AG08395 (cell line): ENCODE measurements at regions not wholly inside any gene's neighbourhood (a gene's known extent, or its start where the extent isn't known, plus 50 kb on each side); places are given as distances from the start of the nearest gene placed in this dataset.

Experiments
- DNase-seq: peaks from one replicate; pipeline ENCODE4 v3.0.0; 2012; ENCODE audit warnings: mixed read lengths, low spot score

DNA sequence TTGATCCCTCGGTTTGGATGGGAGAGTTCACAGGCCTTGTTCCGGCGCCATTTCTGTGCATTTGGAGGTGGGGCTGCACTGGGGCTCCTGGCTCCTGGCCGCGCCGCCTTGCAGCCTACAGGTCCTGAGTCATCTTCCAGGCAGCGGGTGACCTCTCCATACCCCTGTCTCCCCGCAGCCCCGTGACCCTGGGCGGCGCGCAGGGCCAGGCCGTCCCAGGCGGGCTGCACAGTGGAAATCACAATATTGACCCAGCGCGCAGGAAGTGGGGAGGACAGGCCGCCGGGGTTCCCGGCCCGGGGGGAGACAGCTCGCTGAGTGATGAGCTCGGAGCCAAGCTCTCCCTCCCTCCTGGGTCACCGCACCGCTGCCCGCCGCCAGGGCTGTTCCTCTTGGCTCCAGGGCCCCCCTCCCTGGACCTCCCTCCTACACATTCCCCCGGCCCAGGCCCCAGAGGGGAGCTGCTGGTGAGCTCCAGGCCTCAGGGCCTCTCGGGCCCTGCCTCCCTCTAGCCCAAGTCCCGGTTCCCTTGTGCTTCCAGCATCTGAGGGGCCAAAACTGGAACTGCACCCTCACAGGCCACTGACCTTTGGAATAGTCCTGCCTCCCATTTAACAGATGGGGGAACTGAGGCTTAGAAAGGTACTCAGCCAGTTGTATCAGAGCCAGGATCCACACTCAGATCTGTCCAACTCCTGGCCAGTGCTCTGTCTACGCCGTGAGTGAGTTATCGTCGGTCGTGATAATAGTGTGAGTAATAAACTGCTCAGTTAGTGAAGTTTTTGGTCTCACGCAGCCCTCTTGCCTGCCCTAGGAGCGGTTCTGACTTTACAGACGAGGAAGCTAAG lies 142.9 kb upstream of the WNT4 start:
- DNase-seq: no peak

DNA sequence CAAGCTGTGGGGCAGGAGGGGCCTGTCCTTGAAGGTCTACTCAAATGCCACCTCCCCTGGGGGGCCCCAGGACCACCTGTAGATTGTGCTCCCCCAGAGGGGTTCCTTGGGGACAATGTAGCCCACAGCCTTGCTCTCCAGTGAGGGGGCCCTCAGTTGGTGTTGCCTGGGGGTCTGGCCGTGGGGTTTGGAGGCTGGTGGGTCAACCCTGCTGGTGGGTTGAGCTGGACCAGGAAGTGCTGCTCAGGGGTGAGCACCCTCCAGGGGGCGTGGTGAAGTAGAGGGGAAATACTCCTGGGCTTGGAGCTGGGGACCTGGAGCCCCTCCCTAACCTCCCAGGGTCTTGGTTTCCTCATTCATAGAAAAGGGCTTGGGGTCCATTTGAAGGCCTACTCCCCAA lies 143.6 kb upstream of the WNT4 start:
- no peak for DNase-seq

DNA sequence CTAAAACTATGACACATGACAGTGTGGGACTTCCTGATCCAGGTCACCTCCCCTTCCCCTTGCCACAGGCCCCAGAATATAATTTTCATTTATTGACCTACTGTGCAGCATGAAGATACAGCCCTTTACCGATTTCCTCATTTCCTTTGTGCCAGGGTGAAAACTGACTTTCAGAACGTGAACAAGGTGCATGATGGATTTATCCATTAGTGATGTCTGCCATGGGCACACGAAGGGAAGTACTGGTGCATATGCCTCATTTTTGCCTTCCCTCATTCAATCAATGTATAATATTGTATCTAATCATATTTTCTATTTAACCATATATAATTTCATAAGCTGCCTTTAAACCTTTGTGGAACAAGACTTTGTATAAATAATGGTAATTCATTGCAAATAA lies 144.4 kb upstream of the WNT4 start:
- DNase-seq: no peak

DNA sequence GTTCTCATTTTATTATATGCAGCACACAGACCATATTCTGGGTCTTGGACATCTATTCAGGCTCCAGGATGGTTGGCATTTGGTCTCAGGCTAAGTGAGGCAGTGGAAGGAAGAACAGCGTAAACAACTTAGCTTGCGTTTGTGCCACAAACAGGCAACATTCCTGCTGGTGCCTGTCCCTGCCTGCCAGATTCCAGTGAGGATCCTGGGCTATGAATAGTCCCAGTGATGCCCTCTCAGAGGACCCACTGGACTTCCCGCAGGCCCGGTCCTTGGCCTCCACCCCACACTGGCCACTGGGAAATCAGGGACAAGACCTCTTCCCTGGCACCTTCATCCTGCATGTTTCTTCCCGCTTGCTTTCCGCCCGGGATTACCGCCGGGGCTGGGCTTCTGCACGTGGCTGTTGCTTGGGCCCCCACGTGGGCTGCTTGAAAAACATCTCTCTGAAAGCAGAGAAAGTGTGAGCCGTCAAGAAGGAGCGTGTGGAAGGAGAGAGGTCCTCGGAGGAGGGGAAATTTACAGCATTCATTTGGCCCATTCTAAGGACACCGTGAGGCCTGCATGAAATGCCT lies 145.1 kb upstream of the WNT4 start:
- no peak for DNase-seq

DNA sequence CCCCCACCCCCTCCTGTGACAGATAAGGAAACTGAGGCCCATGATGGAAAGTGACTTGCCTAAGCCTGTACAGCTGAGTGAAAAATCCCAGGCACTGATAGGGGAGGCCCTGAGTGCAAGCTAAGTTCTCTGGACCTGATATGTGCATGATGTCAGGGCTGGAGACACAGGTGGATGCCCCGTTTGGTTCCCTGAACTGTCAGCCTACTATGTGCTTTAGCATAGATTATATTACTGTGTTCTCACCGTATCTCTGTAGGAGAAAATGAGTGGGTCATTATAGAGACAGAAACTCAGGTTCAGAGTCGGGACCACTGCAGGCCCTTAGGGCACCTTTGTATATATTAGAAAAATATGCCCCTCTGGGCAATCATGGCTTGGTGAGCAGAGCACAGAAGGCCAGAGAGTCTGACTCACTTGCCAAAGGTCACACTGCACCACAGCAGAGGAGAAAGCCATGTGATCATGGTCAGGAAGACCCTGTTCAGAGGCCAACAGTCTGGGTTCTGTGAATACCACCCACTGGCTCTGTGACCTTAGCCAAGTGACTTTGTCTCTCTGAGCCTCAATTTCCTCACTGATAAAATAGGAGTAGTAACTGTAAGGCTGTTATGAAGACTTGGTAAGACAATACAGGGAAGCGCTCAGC lies 145.8 kb upstream of the WNT4 start:
- DNase-seq: no peak

DNA sequence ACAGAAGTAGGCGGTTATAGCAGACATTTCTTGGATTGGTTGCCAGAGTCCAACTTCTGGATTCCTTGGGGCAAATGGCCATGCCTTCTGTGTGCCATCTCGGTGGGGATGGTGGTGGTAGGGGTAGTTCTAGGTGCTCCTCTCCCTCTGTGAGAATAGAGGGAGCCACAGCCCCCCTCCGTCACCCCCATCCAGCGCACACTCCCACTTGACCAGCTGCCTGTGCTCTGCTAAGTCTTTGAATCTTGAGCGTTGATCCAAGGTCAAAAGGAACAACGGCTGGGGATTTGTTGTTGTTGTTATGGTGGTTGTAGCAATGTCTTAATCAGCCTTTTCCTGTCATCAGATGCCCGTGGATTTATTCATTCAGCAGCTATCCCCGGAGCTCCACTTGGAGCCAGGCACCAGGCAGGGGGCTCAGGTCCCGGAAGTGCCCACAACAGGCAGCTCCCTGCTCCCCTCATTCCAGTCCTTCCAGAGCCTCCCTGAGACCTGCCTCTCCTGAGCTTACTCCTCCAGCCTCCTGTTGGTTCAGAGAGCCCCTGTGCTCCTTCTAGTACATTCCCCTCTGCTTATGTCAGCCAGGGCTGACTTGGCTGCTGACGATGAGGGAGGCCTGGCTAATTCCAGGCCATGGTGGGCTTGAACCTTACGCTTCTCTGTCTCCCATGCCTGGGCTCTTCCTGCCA lies 146.6 kb upstream of the WNT4 start:
- DNase-seq: no peak

DNA sequence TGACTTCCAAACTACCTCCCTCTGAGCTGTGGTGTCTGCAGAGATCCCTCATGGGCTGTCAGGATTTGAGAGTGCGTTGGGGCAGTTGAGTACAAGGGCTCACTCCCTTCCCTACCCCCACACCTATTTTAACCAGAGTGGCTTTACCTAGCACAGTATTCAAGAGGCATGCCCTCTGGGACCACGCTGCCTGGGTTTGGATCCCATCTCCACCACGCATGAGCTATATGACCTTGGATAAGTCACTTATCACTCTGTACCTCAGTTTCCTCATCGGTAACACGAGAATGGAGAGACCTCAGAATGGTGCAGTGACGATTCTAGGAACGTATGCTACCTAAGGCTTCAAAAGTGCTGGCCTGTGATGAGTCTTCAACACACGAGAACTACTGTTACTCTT lies 147.3 kb upstream of the WNT4 start:
- no peak for DNase-seq

DNA sequence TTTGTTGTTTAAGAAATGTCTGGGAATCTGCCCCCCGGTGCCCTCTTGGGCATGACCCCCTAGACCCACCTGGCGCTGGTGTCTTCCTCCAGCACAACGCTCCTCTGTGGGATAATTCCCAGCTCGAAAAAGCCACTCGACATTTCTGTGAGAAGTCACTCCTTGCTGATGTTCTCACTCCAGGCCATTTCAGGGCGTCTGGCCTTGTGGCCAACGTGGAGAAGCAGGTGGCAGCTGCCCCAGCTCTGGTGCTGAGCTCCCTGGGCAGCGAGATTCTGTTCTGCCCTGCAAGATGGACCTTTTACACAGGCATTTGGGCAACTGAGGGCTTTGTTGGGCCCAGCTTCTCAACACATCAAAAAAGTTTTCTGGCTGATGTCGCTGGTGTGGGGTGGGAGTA lies 147.7 kb upstream of the WNT4 start:
- DNase-seq: no peak

DNA sequence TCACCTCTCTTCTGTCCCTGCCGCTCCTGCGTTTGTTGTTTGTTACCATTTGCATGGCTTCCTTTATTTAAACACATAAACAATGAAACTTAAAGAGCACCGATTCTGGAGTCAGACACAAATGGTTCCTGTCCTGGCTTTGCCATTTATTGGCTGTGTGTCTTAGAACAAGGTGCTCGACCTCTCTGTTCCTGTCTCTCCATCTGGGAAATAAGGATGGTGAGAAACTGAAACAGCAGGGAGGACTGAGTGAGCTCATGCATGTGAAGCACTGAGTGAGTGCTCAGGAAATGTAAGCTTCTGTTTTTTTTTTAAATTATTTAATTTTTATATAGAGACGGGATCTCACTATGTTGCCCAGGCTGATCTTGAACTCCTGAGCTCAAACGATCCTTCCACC lies 148.2 kb upstream of the WNT4 start:
- DNase-seq: no peak

DNA sequence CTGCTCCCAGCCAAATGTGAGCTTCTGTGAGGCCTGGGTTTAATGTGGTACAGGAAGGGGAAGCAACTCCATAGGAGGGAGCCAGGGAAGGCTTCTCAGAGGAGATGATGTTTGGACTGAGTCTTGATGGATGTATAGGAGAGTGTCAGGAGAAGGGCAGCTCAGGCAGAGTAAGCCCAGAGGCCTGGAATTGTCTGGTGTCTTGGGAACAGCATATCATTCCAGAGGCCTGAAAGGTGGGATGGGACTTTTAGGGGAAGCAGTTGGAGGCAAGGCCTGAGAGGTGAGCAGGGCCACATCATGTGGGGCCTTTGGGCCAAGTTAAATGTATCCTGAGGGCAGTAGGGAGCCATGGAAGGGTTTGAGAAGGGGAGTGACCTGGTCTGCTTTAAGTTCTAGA lies 148.6 kb upstream of the WNT4 start:
- DNase-seq: no peak

DNA sequence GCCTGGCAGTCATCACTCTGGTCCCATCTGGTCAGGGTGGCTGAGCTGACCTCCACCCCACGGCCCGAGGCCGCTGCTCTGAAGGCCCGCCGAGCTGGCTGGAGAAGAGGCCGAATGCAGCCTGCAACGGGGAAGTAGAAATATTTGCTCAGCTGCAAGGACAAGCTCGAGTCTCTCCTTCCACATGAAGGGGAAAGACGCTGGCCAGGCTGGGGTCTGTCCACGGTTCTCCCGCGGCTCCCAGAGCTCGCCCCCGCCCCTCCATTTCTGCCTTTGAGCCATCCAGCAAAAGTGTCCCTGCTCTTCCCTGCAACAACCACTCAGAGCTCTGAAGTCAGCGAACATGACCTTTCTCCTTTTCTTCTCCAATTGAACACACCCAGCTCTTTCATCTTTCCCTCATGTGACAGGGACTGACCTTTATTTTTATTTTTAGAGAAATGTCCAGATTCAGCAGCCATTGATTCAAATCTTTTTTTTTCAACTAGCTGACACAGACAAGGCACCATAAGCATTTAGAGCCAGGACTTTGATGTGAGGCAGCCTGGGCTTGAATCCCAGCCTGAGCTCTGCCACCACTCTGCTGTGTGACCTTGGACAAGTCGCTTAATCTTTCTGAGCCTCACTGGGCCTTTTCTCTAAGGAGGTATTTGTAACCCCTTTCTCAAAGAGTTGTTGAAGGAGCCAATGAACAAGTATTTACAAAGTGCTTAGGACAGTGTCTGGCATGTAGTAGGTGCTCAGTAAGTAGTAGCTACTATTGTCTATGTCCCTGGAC lies 149.3 kb upstream of the WNT4 start:
- DNase-seq: no peak

DNA sequence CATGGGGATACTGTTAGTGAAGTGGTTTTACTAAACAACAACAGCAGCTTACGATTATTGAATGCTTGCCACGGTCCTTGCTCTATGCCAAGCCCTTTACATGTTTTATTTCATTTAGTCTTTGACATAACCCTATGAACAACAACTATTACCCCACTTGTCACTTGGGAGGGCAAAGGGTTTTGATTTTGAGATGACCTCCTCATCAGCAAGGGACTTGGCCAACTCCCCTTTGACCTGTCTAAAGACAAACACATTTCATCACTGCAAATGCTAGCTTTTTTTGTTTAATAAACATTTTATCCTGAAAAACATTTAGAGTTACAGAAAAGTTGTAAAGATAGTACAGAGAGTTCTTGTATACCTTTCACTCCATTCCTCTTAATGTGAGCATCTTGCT lies 152.5 kb upstream of the WNT4 start:
- no peak for DNase-seq

DNA sequence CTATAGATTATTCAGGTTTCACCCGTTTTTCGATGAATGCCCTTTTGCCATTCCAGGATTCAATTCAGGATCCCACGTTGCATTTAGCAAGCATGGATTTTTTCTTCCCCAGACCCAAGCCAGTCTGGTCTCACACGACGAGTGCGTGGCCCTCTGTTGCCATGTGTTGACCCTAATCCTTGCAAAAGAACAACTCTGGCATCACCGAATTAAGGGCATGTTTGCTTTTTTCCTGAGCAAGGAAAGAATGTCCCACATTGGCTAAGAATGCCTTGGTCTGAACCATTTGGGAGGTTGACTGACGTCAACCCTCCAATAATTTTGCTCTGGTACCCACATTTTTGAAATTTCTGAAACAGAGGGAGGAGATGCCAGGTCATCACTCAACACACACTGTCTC lies 153.0 kb upstream of the WNT4 start:
- no peak for DNase-seq

DNA sequence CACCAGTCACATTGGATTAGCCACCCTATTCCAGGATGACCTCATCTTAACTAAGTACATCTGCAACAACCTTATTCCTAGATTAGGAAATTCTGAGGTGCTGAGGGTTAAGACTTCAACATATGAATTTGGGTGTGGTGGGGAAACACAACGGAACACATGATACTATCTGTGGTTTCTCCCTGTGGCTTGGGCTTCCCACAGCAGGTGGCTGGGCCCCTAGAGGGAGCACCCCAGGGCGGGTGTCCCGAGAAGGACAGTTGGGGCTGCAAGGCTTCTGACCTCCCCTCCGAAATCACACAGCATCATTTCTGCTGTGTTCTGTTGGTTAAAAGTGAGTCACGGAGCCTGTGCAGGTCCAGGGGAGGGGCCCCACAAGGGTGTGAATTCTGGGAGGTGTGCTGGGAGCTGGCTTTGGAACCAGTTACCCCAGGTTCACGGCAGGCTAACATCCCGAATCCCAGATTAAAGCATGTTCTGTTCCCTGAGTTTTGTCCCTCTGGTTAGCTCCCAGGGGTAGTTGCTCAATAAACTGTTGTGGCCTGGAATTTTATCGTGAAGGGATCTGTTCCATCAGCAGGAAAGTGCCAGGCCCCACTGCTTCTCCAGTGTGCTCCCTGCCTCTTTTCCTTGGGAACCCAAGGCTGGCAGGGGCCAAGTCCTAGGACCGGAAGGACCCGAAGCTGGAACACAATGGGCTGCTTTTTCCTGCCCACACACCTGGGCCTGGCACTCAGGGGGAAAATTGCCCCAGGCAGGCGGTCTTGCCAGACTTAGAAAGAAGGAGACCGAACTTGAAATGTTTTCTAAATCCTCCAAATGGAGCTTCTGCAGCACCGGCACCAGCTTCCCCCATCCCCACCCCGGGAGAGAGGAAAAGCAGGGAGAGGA lies 154.0 kb upstream of the WNT4 start:
- DNase-seq: no peak

DNA sequence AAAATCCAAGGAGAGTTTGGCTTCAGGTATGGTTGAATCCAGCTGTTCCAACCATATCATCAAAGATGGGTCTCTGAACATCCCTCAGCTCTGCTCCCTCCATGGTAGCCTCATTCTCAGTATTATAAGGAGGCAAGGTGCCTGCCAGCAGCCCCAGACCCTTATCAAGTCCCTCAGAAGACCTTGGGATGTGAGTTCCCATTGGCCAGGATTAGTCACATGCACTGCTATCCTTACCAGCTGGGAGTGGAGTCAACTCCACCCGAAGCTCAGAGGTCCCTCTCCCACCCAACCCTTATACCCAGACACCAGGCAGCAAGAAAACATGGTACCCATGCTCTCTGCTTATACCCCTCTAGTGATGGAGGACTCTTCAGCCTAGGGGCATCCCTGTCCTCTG lies 153.7 kb upstream of the ZBTB40 start:
- no peak for DNase-seq

DNA sequence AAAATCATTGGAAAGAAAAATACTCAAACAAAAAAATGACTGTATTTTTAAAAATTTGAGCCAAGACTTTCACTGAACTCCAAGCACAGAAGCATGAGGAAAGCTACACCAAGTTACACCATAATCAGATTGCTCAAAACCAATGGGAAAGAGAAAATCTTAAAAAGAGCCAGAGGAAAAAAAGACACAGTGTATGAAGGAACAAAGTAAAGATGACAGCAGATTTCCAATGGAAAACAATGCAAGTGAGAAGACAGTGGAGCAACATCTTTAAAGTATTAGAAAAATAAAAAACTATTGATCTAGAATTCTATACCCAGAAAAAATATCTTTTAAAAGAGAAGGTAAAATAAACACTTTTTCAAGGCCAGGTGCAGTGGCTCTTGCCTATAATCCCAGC lies 147.8 kb upstream of the ZBTB40 start:
- DNase-seq: no peak

DNA sequence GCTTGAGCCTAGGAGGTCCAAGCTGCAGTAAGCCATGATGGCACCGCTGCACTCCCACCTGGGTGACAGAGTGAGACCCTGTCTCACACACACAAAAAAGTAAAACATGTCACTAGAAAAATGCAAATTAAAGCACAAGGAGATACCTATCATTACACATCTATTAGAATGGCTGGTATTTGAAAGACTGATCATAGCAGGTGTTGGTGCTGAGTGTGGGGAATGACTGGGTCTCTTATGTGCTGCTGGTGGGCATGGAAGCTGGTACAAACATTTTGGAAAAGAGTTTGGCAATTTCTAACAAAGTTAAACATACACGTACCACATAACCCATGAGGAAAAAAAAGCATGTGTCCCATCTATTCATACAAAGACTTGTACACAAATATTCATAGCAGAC lies 142.1 kb upstream of the ZBTB40 start:
- no peak for DNase-seq

DNA sequence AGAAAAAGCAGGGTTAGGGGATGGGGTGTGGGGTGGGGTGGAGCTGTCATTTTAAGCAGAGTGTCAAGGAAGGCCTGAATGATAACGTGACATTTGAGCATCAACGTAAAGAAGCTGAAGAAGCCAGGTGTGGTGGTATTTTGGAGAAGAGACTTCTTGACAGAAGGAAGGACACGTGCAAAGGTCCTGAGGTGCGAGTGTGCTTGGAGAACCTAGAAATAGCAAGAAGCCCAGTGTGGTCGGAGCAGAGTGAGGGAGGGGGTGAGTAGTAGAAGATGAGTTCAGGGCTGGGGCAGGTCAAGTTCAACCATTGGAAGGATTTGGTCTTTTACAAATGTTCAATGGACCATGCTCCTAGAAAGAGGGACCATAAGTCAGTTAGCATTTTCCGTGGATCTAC lies 140.2 kb upstream of the ZBTB40 start:
- no peak for DNase-seq

DNA sequence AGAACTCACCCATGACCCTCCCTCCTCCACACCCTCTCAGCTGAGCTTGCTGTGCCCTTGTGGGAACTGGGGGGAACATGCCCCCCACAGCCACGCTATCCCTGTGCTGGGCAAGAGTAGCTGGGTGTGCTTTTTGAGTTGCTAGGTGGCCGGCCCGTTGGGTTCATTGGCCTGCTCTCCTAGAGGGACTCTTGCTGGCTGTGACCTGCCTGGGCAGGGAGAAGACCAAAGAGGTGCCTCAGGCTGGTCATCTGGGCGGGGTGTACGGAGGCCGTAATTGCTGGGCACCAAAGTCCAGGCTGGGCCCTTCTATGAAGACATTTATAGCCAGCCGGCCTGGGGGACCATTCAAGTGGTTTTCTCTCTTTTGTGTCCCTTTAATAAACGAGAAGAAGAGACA lies 138.3 kb upstream of the ZBTB40 start:
- DNase-seq: no peak

DNA sequence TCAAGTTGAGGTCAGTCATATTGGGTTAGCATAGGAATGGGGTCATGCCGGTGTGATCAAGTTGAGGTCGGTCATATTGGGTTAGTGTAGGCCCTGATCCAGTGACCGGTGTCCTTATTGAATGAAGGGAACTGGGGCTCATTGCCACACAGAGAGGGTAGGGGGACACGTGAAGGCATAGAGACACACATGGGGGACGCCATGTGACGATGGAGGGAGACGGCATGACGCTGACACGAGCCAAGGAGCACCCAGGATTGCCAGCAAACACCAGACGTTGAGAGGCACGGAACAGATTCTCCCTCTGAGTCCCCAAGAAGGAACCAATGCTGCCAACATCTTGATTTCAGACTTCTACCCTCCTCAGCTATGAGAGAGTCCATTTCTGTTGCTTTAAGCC lies 136.9 kb upstream of the ZBTB40 start:
- DNase-seq: no peak
